Neural progenitor cell (in vitro differentiated cells): ENCODE measurements at regions not wholly inside any gene's neighbourhood (a gene's known extent, or its start where the extent isn't known, plus 50 kb on each side); places are given as distances from the start of the nearest gene placed in this dataset.

Source experiments
- DNase-seq: peaks from one replicate; pipeline ENCODE4 v3.0.0-alpha.2; 2016; ENCODE audit warnings: low spot score
- H2AFZ ChIP-seq: fragments of 200-600 bp; sonication (generic); replicated peaks from 2 replicates; pipeline ENCODE4 v1.6.1; 2016; ENCODE audit warnings: antibody characterized with exemption
- H3F3A ChIP-seq: fragments of 200-600 bp; sonication (generic); 2 replicates; pipeline ENCODE4 v1.6.1; 2016; ENCODE audit warnings: antibody characterized with exemption, low read depth
- H3K27ac ChIP-seq: fragments of 200-600 bp; sonication (generic); 2 replicates; pipeline ENCODE4 v1.5.1; 2016; ENCODE audit warnings: mild to moderate bottlenecking
- H3K27me3 ChIP-seq: fragments of 200-600 bp; sonication (generic); 2 replicates; pipeline ENCODE4 v1.6.1; 2016; ENCODE audit warnings: mild to moderate bottlenecking, moderate library complexity
- H3K36me3 ChIP-seq: fragments of 200-600 bp; sonication (generic); 2 replicates; pipeline ENCODE4 v1.5.1; 2016
- H3K4me1 ChIP-seq: fragments of 200-600 bp; sonication (generic); 2 replicates; pipeline ENCODE4 v1.6.1; 2016; ENCODE audit warnings: mixed run types
- H3K4me2 ChIP-seq: fragments of 200-600 bp; sonication (generic); 2 replicates; pipeline ENCODE4 v1.6.1; 2016
- H3K4me3 ChIP-seq: fragments of 200-600 bp; sonication (generic); 2 replicates; pipeline ENCODE4 v1.5.1; 2016
- H3K79me2 ChIP-seq: fragments of 200-600 bp; sonication (generic); 2 replicates; pipeline ENCODE4 v1.6.1; 2016; ENCODE audit warnings: low read depth
- H3K9ac ChIP-seq: fragments of 200-600 bp; sonication (generic); 2 replicates; pipeline ENCODE4 v1.6.1; 2016
- H3K9me3 ChIP-seq: fragments of 200-600 bp; sonication (generic); 2 replicates; pipeline ENCODE4 v1.5.1; 2016; ENCODE audit warnings: low read depth
- H4K20me1 ChIP-seq: fragments of 200-600 bp; sonication (generic); 2 replicates; pipeline ENCODE4 v1.6.1; 2016; ENCODE audit warnings: low read depth
- H3K27ac Mint-ChIP-seq: 3 replicates; pipeline ENCODE4 v1.8.0; 2021; ENCODE audit warnings: mixed read lengths
- H3K27me3 Mint-ChIP-seq: 2 replicates; pipeline ENCODE4 v1.8.0; 2022; ENCODE audit warnings: low read depth, mild to moderate bottlenecking, inconsistent platforms, moderate library complexity, mixed read lengths; ENCODE audit not compliant: insufficient read depth
- H3K36me3 Mint-ChIP-seq: 3 replicates; pipeline ENCODE4 v1.8.0; 2021; ENCODE audit warnings: mixed read lengths
- H3K4me1 Mint-ChIP-seq: 3 replicates; pipeline ENCODE4 v1.8.0; 2021; ENCODE audit warnings: mixed read lengths
- H3K4me3 Mint-ChIP-seq: 3 replicates; pipeline ENCODE4 v1.8.0; 2021; ENCODE audit warnings: mild to moderate bottlenecking, moderate library complexity, mixed read lengths
- H3K9me3 Mint-ChIP-seq: 3 replicates; pipeline ENCODE4 v1.8.0; 2020; ENCODE audit warnings: mixed read lengths
- CTCF ChIP-seq: fragments of 200-600 bp; sonication (generic); IDR thresholded peaks from 2 replicates; pipeline ENCODE4 v1.5.1; 2017; ENCODE audit warnings: antibody characterized with exemption, mild to moderate bottlenecking
- EZH2 ChIP-seq: fragments of 200-600 bp; sonication (generic); IDR thresholded peaks from 2 replicates; pipeline ENCODE4 v1.6.1; 2017; ENCODE audit warnings: antibody characterized with exemption, mild to moderate bottlenecking, moderate library complexity
- EZH2phosphoT487 ChIP-seq: fragments of 200-600 bp; sonication (generic); IDR thresholded peaks from 2 replicates; pipeline ENCODE4 v1.6.1; 2017; ENCODE audit warnings: antibody characterized with exemption

- TF ChIP-seq CTCF (no peak), EZH2 (no peak), EZH2phosphoT487 (no peak)
- Histone ChIP-seq H4K20me1 (no peaks in the 10 kb centered on the region), H2AFZ (no peak overlapping the region), H3K4me1 (no peaks in the 10 kb centered on the region), H3K36me3 (no peaks in the 10 kb centered on the region), H3K9me3 (no peaks in the 10 kb centered on the region), H3K27me3 (no peaks in the 10 kb centered on the region), H3K4me3 (no peak overlapping the region), H3K27ac (no peak overlapping the region), H3F3A (no peaks in the 10 kb centered on the region), H3K9ac (no peak overlapping the region), H3K79me2 (no peaks in the 10 kb centered on the region), H3K4me2 (no peak overlapping the region)
- no peaks in the 10 kb centered on the region for H3K27me3 Mint-ChIP-seq
- peaks cover 14% of the 10 kb centered on the region for H3K4me1 Mint-ChIP-seq
- H3K36me3 Mint-ChIP-seq: peaks cover 3% of the 10 kb centered on the region
- peaks cover 3% of the 10 kb centered on the region for H3K9me3 Mint-ChIP-seq
- DNase-seq: no peak
- H3K4me3 Mint-ChIP-seq: no peak overlapping the region
- H3K27ac Mint-ChIP-seq: no peak overlapping the region
These were observed 102.9 kb downstream of the CDC42EP3 start for GRCh38 chr2:37568565-37568964.

GRCh38 chr2:37569131-37569823, 102.2 kb downstream of the CDC42EP3 start:
- Mint-ChIP-seq H3K9me3 (peaks cover 3% of the 10 kb centered on the region), H3K4me3 (no peak overlapping the region)

GRCh38 chr2:37569986-37570679, 101.3 kb downstream of the CDC42EP3 start:
- Histone ChIP-seq H3K4me3 (no peak overlapping the region), H4K20me1 (no peaks in the 10 kb centered on the region), H2AFZ (no peak overlapping the region), H3F3A (no peaks in the 10 kb centered on the region), H3K9me3 (no peaks in the 10 kb centered on the region), H3K27me3 (no peaks in the 10 kb centered on the region), H3K4me2 (no peak overlapping the region), H3K79me2 (no peaks in the 10 kb centered on the region), H3K36me3 (no peaks in the 10 kb centered on the region), H3K27ac (no peak overlapping the region), H3K4me1 (no peaks in the 10 kb centered on the region), H3K9ac (no peak overlapping the region)
- peaks cover 3% of the 10 kb centered on the region for H3K9me3 Mint-ChIP-seq
- no peaks in the 10 kb centered on the region for H3K27me3 Mint-ChIP-seq
- H3K4me1 Mint-ChIP-seq: peaks cover 17% of the 10 kb centered on the region
- TF ChIP-seq EZH2 (no peak), EZH2phosphoT487 (no peak), CTCF (no peak)
- H3K4me3 Mint-ChIP-seq: no peak overlapping the region
- H3K27ac Mint-ChIP-seq: no peak overlapping the region
- DNase-seq: no peak
- peaks cover 3% of the 10 kb centered on the region for H3K36me3 Mint-ChIP-seq

More at GRCh38 chr2:37569131-37569823, 102.2 kb downstream of the CDC42EP3 start:
- Mint-ChIP-seq H3K27ac (no peak overlapping the region), H3K27me3 (no peaks in the 10 kb centered on the region), H3K36me3 (peaks cover 3% of the 10 kb centered on the region), H3K4me1 (peaks cover 16% of the 10 kb centered on the region)
- H3K4me3 ChIP-seq: no peak overlapping the region
- no peaks in the 10 kb centered on the region for H3K9me3 ChIP-seq
- H3K4me2 ChIP-seq: no peak overlapping the region
- no peaks in the 10 kb centered on the region for H3K79me2 ChIP-seq
- TF ChIP-seq CTCF: no peak
- no peak for TF ChIP-seq EZH2
- TF ChIP-seq EZH2phosphoT487: no peak
- no peaks in the 10 kb centered on the region for H3K4me1 ChIP-seq
- no peaks in the 10 kb centered on the region for H3K27me3 ChIP-seq
- no peaks in the 10 kb centered on the region for H3K36me3 ChIP-seq
- H3K9ac ChIP-seq: no peak overlapping the region
- DNase-seq: no peak
- no peaks in the 10 kb centered on the region for H3F3A ChIP-seq
- no peaks in the 10 kb centered on the region for H4K20me1 ChIP-seq
- H2AFZ ChIP-seq: no peak overlapping the region
- H3K27ac ChIP-seq: no peak overlapping the region
